Dermis blood vessel endothelial cell (primary cell): ENCODE measurements at regions not wholly inside any gene's neighbourhood (a gene's known extent, or its start where the extent isn't known, plus 50 kb on each side); places are given as distances from the start of the nearest gene placed in this dataset.
"Not testable (repeated sequence)": the region's sequence is repeated elsewhere in the genome, so short reads cannot be mapped to it uniquely, and the experiment has no call there.

Source experiments
- DNase-seq: peaks from one replicate; pipeline ENCODE4 v3.0.0; 2010

DNA sequence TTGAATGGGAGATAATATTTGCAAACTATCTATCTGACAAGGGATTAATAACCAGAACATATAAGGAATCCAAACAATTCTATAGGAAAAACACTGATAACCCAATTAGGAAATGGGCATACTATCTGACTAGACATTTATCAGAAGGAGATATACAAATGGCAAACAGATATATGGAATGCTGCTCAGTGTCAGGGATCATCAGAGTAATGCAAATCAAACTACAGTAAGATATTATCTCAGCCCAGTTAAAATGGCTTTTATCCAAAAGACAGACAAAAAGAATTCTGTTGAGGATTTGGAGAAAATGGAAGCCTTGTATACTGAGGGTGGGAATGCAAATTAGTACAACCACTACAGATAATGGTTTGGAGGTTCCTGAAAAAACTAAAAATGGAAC is 758.0 kb upstream of the B3GALT2 start:
- DNase-seq = no peak

DNA sequence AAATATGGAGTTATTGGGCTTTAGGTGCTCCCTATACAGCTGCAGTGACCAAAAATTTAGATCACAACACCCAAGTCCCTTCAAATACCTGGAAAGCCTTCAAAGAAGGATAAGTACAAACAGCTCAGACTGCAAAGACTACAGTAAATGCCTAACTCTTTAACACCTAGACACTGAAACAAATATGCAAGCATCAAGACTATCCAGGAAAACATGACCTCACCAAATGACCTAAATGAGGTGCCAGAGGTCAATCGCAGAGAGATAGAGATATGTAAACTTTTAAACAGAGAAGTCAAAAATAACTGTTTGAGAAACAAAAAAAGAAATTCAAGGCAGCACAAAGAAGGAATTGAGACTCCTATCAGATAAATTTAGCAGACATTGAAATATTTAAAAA is 753.8 kb upstream of the B3GALT2 start:
- no peak for DNase-seq

DNA sequence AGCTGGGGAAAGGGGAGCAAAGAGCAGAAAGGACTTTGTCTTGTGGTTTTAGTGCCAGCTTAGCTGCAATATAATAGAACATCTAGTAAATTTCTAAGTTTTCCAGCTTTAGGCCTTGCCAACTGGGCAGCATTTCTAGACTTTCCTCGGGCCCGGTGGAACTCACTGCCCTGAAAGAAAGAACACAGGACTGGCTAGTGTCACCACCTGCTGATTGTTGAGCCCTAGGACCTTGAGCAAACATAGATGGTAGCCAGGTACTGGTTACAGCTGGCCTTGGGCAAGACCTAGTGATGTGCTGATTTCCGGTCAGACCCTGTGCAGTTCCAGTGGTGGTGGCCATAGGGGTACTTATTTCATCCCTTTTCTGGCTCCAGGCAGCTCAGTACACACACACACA is 753.2 kb upstream of the B3GALT2 start:
- no peak for DNase-seq

DNA sequence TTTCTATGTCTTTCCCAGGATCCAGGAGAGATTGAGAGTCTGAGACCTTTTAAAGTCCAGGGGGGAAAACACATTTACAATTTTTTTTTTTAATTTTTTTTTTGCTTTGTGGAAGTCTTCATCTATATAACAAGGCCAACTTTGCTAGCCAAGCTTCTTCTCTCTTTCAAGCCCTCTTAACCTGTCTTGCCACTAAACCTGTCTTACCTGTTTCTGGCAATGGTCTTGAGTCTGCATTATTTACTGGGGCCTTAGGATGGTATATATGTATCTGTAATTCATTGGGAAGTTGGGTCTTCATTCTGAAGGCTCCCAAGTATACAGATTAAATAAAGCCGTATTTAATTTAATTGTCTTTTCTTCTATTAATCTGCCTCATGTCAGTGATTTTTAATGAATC is 750.9 kb upstream of the B3GALT2 start:
- no peak for DNase-seq

DNA sequence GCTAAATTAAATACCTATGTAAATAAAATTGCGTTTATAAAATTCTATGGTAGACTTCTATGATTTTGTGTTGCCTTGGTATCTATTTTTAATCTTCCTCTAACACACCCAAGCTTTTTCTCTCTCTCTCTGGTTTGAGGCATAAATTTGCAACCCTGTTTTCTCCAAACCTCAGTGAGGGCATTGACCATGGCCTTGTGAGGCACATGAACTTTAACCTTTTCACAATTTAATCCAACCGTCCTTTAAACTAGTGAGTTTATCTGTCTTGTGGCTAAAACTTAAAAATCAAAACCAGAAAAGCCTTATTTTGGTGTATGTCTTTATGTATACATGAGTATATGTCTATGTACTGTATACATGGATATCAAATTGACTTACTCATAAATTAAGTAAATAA is 746.6 kb upstream of the B3GALT2 start:
- no peak for DNase-seq

DNA sequence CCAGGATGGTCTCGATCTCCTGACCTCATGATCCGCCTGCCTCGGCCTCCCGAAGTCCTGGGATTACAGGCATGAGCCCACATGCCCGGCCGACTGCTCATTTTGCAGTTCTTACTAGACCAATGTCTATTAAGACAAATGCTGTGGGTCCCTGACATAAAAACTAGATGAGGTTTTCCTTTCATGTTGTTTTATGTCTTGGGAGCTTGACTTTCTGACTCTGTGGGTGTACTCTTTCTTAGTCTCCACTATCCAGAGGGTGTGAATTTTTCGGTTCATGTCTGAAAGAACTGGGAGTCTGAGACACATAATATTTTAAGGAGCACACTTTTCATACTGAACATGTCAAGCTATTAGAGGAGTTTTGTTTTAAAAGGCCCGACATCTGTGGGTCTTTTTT is 744.9 kb upstream of the B3GALT2 start:
- DNase-seq = no peak

DNA sequence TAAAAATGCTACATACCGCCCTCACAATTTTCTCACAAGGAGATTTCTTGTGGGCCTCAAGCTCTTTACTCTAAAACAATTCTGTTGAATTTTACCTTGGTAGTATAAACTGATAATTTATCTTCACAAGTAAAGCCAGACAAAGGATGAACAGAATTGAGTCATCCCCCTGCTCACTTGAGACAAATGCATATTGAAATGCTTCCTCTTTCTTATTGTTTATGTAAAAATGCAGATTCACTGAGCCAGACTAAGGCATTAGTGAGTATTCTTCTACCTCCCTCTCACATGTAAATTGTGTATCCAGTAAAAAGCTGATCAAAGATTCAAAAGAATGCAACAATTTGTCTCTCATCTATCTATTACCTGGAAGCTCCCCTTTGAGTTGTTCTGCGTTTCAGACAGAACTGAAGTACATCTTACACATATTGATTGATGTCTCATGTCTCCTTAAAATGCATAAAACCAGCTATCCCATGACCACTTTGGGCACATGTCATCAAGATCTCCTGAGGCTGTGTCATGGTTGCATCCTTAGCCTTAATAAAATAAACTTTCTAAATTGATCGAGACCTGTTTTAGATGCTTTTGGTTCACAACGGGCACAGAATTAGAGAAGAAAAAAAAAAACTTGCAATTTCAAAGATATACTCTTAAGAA is 743.1 kb upstream of the B3GALT2 start:
- DNase-seq = no peak

DNA sequence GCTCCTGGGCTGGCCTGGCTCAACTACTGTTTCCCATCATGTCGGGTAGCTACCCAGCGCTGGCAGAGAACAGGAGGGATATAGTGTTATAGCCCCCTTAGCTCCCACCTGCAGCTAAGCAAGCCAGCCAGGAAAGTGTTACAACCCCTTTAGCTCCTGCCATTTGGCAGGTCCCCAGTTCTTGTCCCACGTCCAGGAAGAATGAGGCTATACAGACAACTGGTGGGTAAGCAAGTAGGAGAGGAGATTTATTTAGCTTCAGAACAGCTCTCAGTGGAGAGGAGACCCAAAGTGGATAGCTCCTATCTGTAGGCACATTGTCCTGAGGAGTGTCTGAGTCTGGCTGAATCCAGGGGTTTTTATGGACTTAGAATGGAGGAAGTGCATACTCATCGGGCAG is 741.1 kb upstream of the B3GALT2 start:
- no peak for DNase-seq

DNA sequence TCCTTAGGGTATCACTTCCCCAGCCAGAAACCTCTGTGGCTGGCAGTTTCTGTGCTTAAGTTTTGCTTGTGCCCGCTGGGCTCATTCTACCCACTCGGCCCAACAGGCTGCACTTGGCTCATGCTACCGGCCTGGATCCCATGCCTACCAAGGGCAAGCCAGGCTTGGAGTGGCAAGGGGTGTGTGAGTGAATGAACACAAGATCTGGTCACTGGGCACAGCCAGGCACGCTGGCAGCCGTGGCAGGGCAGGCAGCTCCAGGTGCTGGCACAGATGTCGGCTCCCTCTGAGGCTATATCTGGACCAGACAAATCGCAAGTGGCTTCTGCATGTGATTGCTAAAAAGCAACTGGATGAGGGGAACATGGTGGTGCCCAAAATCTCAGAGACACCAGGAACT is 740.5 kb upstream of the B3GALT2 start:
- DNase-seq = no peak

DNA sequence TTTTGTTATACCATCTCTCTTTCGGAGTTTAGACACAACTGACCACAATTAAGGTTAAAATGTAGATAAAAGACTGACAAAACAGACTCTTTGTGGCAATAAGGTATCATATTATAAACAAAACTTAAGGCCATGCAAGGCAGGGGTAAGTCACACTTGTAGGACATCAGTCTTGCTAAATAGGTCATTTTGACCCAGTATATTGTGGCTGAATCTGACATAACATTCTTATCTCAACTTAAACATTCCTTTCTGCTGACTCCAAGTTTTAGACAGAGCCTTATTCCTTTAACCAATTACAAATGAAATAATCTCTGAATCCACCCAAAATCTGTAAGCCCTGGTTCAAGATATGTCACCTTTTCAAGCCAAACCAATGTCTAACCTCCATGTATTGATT is 733.4 kb upstream of the B3GALT2 start:
- DNase-seq = no peak

DNA sequence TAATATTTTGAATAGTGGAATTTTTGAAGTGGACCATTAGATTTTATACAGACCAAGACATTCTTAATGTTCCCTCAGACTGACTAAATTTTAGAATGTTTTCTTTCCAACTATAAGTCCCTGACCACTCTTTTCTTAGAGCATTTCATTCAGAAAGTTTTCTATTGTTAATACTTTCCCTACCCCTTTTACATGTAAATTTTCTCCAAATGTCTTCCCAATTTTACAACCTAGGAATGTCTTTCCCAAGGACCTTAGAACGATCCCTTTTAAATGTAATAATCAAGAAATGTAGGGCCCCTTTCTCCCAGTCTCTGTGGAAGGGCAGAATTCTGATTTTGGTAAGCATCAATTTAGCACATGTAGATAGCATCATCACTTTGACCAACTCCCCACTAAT is 730.0 kb upstream of the B3GALT2 start:
- no peak for DNase-seq

DNA sequence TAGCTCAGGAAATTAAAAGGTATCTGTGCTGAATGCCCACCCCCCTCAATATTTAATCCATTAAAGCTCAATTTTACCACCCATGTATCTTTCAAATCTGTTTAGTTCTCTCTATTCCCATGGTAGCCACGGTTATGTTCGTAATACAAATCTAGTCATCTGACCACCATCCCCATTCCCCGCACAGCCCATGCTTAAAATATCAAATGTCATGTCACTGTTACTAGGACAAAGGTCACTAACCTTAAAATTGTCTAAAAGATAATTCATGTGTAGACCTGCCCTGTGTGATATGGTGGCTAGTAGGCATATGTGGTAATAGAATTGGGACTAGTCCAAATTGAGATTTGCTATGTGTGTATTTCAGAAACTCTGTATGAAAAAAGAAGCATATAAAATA is 728.5 kb upstream of the B3GALT2 start:
- no peak for DNase-seq

DNA sequence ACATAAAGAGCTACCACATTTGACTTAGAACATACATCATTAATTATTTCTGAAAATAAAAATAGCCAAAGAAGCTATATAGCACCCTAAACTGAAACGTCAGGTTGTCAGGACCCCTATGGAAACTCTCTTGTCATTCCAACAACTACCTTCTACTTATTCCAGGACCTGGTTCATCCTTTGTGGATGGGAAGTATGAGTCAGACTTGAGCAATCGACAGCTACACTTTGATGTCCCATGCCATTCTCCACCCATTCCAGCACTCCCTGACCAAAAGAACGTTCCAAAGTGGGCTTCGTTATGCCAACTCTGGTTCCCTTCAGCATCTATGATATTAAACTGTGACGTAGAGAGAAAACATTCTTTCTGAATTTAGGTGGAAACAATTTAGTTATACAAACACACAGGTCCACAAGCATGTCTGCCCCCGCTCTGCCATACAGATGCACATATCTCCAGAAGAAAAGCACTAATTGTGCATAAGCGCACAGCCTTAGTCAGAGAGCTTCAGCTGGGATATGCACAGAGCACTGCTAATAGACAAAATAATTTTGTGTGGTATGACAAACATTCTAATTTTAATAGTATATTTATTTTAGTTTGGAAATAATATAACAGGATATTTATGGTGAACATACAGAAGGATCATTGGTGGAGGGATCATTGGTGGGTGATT is 723.1 kb upstream of the B3GALT2 start:
- DNase-seq = no peak

DNA sequence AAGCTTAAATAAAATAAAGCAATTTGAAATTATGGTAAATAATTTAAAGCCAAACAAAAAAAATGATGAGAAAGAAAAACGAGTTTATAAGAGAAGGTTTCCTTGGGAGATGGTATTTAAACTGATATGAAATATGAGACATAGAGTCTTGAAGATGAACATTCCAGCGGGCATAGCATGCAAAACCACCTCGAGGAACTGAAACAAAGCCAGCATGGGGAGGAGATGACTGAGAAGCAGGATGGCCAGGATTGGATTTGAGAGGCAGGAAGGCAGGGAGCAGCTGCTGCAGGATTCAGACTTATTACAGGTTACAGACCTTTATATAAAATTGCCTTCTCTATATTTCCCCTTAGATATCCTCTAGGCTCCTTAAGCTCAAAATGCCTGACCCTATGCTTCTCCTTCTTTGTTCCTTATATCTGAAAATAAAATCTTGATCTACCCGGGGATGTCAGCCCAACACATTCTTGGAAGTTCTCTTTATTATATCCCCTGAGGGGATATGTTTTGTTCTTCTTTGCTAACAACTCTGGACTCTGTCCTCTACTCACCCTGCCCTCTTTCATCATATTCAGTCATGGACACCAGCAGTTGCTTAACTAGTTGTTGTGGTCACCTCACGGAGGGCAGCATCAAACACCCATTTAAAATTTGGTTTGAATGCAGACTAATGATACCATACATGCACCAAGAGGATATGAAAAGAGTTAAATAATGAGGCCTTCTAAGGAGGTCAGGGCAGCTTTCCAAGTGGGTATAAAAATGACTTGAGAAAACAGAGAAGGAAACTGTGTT is 719.1 kb upstream of the B3GALT2 start:
- no peak for DNase-seq

DNA sequence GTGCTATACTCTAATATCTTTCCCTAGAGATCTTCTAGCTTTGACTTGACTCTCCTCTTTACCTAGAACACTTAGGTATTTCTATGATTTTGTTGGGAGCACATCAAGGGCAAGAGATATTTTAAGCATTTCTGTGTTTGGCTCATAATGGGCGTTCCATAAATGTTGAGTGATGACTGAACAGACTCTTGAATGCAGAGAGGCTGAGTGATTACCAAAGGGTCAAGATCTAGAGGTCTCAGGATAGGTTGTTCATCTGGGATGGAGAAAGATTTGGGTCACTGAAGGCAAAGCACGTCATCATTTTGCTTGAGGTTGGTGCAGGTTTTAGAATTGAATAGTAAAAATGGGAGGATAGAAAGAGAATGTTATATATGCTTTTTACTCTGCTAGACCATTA is 705.4 kb upstream of the B3GALT2 start:
- no peak for DNase-seq

DNA sequence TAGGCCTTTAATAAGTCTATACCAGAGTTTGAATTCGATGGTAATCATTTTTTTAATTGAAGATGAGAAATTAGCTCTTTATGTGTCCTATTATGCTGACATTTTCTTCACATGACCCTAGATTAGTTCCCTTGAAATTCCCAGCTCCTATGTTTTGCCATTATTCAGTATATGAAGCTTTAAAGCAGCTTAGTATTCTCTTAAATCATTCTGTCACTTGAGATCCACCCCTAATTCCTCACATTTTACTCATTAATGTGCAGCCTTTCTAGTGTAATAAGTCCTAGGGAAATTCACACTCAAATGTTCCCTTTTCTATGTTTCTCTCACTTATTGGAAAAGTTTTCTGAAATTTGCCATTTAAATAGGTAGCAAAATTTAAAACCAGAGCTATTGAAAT is 704.5 kb upstream of the B3GALT2 start:
- DNase-seq = no peak

DNA sequence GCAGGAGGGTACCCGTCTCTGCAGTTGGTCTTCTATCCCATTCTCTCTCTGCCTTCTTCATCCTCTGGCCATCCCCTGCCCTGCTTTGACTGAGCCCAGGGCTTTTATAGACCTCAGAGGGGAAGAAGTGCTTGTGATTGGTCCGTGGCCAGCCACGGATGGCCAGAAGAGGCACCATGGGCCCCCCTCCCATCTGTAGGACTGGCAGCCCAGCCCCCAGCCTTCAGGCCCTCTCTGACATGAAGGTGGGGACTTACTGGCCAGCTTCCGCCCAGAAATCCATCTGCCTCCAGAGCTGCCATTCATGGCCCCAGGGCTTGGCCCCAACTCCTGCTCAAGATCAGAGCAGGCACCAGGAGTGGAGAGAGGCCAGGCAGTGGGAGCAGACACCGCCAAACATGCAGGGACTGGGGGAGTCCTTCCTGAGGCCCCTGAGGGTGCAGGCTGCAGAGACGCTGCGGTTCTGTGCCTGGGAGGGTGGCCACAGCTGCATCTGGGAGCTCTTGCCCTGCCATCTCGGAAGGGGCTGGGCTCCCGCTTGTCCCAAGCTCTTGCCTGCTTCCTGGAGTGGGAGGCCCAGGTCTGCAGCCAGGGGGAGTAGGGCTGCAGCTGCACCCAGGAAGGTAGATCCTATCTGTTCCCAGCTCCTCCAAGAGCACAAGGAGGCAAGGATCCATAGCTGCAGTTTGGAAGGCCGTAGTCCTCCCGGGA is 698.6 kb upstream of the B3GALT2 start:
- no peak for DNase-seq

DNA sequence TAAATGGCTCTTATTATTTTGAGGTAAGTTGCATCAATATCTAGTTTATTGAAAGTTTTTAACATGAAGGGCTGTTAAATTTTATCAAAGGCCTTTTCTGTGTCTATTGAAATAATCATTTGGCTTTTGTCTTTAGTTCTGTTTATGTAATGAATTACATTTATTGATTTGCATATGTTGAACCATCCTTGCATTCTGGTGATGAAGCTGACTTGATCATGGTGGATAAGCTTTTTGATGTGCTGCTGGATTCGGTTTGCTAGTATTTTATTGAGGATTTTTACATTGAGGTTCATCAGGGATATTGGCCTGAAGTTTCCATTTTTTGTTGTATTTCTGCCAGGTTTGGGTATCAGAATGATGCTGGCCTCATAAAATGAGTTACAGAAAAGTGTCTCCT is 691.5 kb upstream of the B3GALT2 start:
- not testable (repeated sequence) for DNase-seq

DNA sequence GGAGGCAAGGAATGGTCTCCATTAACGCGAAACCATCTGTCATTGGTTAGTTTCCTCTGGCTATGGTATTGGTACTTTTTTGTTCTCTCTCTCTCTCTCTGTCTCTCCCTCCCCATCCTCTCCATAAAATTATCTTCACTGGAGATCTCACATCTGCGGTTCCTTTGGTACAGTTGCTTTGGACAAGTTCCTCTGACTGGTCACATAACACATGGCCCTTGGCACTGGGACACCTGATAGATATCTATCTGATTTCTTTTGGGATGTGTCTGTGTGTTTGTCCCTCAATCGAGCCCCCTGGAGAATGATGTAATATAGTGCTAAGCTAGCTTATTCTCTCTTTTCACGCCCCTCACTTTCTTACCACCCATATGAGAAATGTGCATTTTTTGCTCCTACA is 682.0 kb upstream of the B3GALT2 start:
- no peak for DNase-seq

DNA sequence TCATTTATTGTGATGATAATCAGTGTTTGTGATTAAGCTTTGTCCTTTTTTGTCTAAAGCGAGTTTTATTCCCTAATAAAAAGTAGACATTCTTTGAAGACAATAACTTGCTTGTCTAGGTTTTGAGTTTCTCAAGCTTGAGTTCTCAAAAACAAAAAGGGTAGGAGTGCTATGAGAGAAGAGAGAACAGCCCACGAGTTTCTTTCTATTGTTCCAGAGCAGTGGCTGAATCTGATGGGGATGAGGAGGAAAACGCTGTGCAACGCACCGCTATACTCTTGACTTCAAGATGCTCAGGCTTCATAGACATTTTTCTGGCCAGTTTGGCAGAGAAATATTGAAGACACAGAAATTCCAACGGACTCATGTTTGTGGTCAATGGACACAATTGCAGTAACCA is 669.8 kb upstream of the B3GALT2 start:
- no peak for DNase-seq

DNA sequence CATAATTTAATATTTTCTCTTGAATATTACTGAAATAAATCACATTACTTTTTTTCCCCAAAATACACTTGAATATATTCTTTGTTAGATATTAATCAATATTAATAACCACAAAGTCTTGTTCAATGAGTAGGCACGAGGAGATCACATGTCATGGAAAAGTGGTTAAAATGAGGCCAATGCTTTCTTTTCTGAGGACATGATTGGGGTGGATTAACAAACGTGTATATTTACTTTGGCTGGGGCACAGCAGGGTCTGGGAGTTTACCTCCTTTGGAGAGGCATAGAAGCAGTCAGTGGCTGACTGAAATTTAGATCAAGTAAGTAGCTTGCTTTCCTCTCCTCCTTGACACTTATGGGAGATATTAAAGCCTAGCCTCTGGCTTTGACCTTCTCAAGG is 664.3 kb upstream of the B3GALT2 start:
- no peak for DNase-seq

DNA sequence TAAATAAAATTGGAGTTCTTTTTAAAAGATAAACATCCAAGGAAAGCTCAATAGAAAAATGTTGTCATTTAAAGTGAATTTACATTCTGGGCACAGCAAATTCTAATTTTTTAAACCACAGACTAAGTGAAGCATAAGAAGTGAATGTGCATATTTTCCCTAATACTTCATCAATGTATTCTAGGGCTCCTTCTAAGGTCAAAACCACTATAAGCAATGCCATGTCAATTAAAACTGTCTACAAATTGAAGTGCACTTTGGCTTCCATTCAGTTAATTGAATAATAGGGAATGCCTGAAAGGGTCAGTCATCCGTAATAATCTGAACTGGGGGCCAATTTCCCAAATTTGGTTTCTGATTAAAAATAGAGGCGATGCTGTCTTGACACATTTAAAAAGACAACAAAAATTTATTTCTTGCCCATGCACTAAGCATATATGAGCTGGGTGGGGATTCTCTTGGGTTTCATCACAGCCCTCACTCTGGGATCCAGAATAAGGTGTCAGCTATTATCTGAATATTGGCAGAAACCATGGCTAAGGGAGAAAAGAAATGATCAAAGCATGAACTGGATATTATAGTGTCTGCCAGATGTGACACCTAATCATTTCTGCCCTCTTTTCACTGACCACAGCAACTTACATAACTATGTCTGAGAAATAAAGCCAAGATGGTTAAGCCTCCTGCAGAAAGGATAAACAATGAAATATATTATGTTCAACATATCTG is 660.6 kb upstream of the B3GALT2 start:
- no peak for DNase-seq

DNA sequence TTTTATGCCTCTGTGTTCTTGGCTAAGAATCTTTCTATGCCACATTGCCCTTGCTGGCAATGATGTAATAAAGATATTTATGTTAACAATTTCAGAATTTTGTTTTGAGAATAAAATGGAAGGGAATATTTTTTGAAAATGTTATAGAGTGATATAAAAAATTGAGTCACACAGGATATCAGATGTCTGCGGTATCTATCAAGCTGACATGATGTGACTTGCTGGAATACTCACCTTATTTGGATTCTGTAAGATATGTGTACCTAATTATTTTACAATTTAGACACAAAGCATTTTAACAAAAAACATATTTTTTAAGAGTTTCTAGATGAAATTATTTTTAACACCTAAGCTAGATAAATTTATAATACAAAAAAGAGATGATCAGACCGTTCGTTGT is 660.0 kb upstream of the B3GALT2 start:
- DNase-seq = no peak
